DMS 273 (cell line): ENCODE measurements at regions not wholly inside any gene's neighbourhood (a gene's known extent, or its start where the extent isn't known, plus 50 kb on each side); places are given as distances from the start of the nearest gene placed in this dataset.
"Not testable (repeated sequence)": the region's sequence is repeated elsewhere in the genome, so short reads cannot be mapped to it uniquely, and the experiment has no call there.

Experiments used
- DNase-seq: peaks from one replicate; lab custom pipeline; 2025; ENCODE audit not compliant: unreplicated experiment; lab: John Stamatoyannopoulos, UW

DNA sequence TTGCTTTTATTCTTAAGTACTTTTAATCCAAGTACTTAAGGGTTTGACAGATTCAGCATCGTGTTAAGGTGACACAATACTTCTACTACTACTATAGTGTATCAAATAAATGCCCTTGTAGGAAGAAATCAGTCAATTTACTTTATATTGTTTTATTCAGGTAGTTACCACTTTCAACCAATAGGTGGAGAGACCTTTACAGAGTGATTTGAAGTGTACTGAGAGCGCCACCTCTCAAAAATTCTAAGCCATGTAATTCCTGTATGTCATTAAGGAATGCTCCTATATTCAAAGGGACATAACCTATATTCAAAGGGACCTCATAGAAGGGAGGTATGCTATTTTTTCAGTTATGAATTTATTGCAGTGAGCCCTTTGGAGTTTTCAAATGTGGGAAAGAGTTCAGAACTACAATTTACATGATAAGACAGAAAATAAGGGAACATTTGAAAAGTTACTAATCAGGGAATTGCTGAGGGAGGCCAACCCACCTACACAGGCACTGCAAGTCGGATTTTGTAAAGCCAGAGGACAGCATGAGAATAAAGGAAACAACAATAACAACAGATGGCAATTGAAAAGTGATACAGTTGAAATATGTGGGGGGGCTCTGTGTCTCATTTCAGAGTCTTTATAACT is 955.6 kb downstream of the TBC1D32 start:
- peak; percentile 67 for DNase-seq

DNA sequence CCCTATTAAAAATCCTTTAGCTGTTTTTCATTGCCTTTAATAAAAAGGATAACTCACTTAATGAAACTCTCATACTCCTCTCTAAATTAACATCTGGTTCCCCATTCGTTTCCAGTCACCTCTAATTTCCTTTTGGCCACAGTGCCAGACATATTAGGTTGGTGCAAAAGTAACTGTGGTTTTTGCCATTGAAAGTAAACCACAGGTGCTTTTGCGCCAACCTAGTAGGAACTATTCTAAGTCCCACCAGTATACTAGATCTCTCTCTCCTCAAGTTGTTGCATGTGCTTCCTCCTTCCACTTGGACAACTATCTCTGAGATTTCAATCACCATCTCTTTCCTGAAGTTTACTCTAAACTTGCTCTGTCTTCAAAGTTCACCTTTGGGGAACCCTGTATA is 961.1 kb downstream of the TBC1D32 start:
- DNase-seq, result no peak

DNA sequence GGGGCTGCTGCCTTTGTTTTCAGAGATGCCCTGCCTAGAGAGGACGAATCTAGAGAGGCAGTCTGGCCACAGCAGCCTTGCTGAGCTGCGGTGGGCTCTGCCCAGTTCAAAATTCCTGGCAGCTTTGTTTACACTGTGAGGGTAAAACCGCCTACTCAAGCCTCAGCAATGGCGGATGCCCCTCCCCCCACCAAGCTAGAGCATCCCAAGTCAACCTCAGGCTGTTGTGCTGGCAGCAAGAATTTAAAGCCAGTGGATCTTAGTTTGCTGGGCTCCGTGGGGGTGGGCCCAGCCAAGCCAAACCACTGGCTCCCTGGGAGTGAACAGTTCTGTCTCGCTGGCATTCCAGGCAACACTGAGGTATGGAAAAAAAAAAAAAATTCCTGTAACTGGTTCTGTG is 970.9 kb downstream of the TBC1D32 start:
- no peak for DNase-seq

DNA sequence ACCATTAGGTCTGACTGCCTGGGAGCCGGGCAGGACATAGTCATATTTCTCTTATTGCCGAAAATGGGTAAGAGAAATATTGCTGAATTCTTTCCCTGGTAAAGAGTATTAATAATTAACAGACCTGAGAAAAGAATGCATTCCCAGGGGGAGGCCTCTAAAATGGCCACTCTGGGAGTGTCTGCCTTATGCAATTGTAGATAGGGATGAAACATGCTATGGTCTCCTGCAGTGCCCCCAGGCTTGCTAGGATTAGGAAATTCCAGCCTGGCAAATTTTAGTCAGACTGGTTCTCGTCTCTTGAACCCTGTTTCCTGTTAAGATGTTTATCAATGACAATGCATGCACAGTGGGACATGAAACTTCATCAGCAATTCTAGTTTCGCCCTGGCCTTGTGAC is 975.7 kb downstream of the TBC1D32 start:
- not testable (repeated sequence) for DNase-seq

DNA sequence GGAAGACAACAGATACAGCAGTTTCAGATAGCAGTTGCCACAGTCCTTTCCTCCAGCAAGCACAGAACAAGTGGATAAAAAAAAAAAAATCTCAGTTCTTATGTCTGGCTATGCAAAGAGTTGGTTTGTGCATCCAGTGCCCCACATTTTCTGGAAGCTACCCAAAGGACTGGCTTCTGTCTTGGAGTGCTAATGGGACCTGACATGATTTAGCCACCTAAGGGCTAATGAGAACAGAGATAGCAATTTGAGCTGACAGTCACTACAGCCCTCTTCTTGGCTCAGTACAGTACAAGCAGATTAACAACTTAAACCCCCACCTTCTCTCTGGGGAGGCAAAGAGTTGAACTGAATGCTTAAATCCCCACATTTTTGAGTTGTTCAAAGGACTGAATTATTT is 976.8 kb downstream of the TBC1D32 start:
- DNase-seq, result no peak

DNA sequence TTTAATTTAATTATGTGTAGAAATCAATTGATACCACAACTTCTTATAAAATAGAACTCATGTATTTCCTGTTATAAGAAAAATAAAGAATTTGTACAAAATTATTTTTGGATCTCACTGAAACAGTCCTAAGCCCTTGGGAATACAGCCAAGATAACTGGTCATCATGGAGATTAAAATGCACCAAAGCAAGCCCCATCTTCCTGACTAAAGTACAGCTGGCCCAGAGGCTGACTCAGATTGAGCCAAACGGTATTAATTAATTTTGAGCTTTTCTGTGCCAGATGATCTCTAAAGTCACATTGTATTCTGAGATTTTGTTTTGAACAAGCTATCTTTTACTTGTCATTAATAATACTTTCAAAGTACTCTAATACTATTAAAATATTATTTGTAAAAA is 978.5 kb downstream of the TBC1D32 start:
- no peak for DNase-seq

DNA sequence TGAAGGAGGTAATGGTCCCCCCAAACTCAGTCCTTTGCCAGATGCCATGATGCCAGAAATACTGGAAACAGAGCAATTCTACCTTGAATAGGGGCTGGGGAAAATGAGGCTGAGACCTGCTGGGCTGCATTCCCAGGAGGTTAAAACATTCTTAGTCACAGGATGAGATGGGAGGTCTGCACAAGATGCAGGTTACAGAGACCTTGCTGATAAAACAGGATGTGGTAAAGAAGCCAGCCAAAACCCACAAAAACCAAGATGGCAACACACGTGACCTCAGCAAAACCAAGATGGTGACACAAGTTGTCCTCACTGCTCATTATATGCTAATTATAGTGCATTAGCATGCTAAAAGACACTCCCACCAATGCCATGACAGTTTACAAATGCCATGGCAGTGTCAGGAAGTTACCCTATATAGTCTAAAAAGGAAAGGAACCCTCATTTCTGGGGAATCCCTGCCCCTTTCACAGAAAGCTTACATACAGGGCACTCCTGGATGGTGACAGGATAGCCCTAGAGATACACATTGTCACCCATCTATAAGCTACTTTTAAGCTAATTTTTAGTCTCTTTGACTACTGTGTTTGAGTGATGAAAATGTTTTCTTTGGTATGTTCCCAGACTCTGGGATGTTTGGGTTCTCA is 979.7 kb downstream of the TBC1D32 start:
- no peak for DNase-seq

DNA sequence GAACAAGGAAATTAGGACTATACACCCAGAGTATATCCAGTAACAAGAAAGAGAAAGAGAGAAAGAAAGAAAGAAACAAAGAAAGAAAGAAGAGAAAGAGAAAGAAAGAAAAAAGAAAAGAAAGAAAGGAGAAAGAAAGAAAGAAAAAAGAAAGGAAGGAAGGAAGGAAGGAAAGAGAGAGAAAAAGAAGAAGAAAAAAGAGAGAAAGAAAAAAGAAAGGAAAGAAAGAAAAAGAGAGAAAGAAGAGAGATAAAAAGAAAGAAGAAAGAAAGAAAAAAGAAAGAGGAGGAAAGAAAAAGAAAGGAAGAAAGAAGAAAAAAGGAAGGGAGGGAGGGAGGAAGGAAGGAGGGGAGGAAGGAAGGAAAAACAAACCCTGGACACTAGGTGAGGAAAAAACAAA is 981.8 kb downstream of the TBC1D32 start:
- no peak for DNase-seq

DNA sequence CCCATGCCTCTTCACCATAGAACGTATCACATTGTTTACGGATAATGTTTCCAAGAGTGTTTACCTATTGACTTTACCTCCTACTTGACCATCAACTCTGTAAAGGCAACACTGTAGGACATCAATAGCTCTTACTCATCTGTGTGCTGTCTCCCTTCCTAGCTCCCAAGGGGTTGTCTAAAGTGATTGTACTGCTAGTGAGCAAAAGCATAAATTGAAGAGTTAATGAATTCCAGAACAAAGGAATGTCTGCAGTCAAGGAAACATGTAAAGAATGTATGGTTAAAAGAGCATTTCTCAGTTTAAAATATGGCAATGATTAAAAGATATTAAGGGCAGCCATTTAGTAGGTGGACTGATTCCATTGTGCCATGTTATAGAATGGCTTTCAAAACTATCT is 985.4 kb downstream of the TBC1D32 start:
- DNase-seq, result no peak

DNA sequence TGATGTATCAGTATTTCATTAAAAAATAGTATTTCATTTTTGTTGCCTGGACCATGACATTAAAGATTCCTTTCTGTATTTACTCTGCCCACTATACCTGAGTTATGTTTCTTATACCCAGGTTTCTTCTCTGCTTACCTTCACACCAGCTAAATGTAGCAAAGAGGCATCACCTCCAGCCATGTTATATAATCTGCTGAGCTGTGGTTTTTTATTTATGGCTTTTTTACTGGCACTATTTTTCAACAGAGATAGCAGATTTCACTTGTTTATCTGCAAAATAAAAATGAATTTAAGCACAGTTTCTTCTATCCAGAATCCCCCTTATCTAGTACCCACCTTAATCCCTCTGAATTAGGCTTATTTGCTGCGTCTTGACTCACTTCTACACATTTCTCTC is 979.0 kb upstream of the MAN1A1 start:
- DNase-seq, result no peak

DNA sequence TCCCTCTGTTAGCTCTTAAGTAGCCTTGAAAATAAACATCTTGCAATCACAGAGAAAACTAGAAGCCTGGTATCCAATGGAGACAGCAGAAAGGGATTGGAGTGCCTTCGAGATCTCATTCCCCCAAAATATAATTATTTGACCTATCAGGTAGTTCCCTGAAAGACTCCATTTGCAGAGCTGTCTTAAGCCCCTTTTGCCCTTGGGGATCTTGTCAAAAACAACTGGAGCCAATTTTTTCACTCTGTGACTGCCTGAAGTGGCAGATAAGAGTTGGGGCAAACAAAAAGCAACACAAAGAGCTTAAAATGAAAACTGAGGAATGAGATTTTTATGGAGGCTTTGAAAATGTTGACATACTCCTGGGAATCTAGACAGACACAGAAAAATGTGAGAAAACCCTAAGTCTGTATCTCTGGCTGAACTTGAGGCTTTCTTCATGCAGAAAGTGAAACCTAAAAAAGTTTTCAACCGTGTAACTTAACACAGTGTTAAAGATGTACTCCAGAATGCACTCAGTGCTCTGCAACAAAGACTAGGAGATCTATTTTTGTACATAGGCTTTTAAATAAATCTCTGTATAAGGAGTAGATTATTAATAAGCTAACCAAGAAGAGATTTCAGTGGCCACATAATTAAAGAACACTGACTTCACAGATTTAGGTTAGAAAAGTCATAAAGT is 971.1 kb upstream of the MAN1A1 start:
- DNase-seq, result no peak

DNA sequence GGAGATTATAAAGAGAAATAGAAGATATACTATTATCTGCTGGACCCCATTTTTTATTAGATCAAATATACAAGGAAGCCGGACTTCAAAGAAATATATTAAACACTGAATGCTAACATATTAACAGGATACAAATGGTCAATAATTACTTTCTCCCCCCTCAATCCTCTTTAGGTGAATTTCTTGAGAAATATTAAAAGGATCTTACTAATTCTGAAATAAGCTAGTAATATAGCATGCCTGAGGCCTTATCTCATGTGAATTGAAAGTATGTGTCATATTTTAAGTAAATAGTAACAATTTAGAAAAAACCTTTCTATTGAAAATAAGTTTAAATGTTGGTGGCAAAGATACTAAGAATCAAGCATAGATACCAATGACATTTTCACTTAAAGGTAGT is 954.7 kb upstream of the MAN1A1 start:
- no peak for DNase-seq

DNA sequence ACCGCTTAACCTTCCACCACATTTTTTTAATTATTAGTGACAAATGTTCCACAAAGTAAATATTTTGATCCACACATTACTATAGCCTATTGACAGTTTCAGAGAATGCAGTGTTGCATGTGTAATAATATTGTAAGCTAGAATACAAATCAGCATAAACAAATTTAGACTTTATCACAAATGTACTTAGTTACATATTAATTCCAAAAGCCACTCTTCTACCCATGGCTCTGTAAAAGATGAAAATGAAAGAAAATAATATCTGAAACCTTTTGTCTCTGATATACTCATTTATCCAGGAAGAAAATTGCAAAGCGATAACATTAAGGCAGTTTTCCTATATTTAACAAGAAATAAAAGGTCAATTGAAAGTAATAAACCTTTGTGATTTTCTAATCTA is 954.0 kb upstream of the MAN1A1 start:
- no peak for DNase-seq

DNA sequence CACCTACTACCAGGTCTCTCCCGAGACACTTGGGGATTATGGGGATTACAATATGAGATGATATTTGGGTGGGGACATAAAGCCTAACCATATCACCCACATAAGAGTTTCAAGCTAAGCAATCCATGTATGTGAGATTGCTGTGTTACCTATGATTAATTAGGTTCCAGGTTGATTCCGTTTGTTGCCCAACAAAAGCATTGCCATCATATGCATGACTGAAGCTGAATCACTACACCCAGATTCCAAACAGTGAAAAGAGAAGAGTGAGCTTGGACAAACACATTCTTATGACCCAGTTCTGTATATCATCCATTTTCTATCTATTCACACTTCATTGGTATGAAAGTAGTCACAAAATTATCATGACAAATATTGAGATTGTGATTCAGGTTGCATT is 952.5 kb upstream of the MAN1A1 start:
- no peak for DNase-seq

DNA sequence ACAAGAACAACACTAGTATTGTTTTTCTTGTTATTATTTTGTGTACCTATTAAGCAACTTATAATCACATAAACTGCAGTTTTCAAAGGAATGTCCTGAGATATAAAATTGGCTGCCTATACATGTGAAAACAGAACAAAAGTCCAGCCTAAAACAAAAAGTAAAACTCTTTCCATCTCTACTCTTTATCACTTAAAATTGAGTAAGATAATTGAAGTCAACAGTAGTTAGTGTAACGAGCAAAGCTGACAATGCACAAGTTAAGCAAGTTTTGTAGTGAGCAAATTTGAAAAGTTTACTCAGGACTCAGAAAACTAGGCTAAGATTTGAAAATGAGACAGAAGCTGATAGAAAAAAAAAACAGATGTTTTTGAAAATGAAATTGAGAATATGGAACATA is 941.4 kb upstream of the MAN1A1 start:
- DNase-seq, result no peak

DNA sequence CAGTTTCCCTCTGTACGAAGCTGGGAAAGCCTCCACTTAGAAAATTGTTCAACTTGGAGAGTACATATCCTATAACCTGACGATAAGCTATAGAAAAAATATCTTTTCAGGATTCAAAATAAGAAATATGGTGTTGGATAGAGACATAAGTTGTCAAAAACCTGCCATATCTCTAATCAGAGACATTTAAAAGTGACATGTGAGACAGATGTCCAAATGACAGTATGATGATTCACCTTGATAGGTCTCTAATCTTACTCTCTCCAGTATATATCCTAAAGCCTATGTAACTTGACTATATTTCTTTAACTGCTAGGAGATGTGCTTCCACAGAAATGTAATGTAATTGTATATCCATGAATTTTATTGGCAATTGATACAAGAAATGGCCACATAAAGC is 932.4 kb upstream of the MAN1A1 start:
- no peak for DNase-seq

DNA sequence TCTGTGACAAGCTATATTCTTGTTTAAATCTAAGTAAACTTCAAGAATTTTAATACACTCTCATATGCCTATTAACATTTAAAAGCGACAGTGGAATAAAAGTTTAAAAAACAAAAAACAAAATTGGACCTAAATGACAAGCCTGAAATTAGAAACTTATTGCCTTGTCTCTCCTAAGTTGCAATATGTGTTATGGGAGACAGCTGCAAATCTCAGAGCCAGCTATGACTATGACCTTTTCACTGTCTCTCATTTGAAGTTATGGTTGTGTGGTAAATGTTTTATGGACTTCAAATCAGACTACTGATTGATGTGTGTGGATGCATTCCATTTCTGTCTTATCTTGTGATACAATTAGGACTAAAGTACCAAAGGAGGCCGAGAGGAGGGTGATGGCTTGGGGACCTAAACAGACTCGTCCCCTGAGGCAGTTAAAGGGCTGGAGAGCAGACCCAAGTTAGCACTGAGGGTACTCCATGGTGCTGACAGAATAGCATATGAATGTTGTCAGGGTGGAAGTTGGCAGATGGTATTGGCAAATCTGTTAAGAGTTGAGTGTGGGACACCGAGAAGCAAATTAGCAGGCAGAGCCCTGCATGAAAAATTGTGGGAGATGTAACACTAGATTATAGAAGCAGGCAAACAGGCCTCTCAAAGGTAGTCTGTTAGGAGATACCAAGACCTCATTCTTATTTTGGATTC is 930.1 kb upstream of the MAN1A1 start:
- DNase-seq, result no peak

DNA sequence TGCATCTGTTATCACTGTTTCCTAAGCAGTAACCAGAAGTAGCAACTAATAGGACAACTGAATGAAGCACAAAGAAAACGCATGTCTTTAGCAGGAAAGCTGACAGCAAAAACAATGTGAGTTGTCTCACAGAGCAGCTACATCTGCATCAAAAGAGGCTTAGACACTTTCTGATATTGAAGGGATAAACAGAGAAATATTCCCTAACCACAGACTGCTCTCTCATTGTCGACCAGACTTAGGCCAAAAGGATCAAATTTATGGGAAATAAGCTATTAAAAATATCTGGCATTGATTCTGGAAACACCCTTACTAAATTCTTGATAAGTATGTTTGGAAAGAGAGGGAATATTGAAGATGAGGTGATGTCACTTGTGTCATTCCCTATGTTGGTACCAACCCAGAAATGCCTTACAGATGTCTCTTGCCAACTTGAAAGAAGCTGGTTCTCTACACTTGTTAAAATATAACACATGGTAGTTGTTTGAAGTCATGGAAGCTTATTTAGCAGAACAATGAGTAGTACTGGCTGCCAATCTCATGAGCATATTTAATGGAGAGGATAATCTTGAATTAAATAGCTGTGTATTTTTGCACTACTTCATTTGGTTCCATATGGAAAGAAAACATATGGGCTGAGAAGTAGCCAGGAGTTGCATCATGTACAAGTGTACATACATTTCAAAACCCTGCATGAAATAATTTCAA is 929.3 kb upstream of the MAN1A1 start:
- no peak for DNase-seq

DNA sequence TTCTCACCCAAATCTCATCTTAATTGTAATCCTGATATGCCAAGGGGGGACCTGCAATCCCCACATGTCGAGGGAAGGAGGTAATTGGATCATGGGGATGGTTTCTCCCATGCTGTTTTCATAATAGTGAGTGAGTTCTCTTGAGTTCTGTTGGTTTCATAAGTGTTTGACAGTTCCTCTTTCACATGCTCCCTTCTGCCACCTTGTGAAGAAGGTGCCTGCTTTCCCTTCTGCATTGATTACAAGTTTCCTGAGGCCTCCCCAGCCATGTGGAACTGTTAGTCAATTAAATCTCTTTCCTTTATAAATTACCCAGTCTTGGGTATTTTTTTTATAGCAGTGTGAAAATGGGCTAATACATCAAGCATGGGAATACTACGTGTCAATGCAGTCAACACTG is 925.0 kb upstream of the MAN1A1 start:
- DNase-seq, result no peak

DNA sequence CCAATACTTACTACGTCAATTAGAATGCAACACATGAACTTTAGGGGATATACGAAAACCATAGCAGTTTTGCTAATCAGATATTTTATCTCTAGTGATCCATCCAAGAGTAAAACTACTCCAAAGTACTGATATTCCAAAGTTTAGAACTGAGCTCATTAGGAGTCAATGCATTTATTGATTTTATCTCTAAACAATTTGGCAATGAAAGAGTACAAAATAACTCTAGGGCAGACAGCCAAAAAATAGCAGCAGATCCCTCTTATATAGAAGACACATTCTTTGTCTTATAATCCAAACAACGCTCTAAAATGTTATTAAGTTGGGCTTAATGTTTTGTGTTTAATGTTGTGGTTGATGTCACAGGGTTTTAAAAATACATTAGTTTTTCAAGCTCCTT is 923.9 kb upstream of the MAN1A1 start:
- DNase-seq, result no peak

DNA sequence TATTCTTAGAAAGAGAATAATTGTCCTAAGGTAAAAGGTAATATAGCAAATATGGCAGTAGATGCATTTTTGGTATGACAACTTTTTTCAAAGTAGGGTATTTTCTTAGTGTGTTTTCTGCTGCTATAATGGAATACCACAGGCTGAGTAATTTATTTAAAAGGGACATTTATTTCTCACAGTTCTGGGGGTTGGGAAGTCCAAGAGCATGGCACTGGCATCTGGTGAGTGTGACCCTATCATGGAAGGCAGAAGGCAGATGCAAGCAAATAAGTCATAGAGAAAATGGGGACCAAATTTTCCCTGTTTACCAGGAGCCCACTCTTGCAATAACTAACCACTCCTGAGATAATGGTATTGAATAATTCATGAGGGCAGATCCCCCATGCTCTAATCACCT is 922.5 kb upstream of the MAN1A1 start:
- no peak for DNase-seq
